ENCODE measurements at regions not wholly inside any gene's neighbourhood (a gene's known extent, or its start where the extent isn't known, plus 50 kb on each side); places are given as distances from the start of the nearest gene placed in this dataset.

GRCh38 chr11:95406271-95406670, 175.3 kb upstream of the SESN3 start:
- Mint-ChIP-seq H3K27ac (no peak overlapping the region), H3K27me3 (ENCODE audit: low read depth) (no peaks in the 10 kb centered on the region), H3K4me1 (no peaks in the 10 kb centered on the region), H3K4me3 (no peak overlapping the region), H3K9me3 (peaks cover 31% of the 10 kb centered on the region), H3K36me3 (peaks cover 5% of the 10 kb centered on the region)
- DNase-seq (ENCODE audit: low spot score in 2 of 2, unreplicated experiment in 2 of 2), result no peak
- TF ChIP-seq CTCF (IDR thresholded peaks at IDR 0.05; ENCODE audit: unreplicated experiment), result no peak

GRCh38 chr11:95404370-95404769, 173.4 kb upstream of the SESN3 start:
- TF ChIP-seq CTCF (IDR thresholded peaks at IDR 0.05; ENCODE audit: unreplicated experiment), result no peak
- Mint-ChIP-seq H3K4me3 (no peak overlapping the region), H3K27ac (no peak overlapping the region), H3K36me3 (peaks cover 5% of the 10 kb centered on the region), H3K4me1 (no peaks in the 10 kb centered on the region), H3K9me3 (peaks cover 31% of the 10 kb centered on the region), H3K27me3 (ENCODE audit: low read depth) (no peaks in the 10 kb centered on the region)
- no peak for DNase-seq (ENCODE audit: low spot score in 2 of 2, unreplicated experiment in 2 of 2)

GRCh38 chr11:95398437-95399112, 167.6 kb upstream of the SESN3 start:
- Mint-ChIP-seq H3K4me3 (no peak overlapping the region), H3K36me3 (peaks cover 6% of the 10 kb centered on the region), H3K27me3 (ENCODE audit: low read depth) (no peaks in the 10 kb centered on the region), H3K27ac (no peak overlapping the region), H3K9me3 (peaks cover 40% of the 10 kb centered on the region), H3K4me1 (no peaks in the 10 kb centered on the region)
- DNase-seq (ENCODE audit: low spot score in 2 of 2, unreplicated experiment in 2 of 2), result no peak
- no peak for TF ChIP-seq CTCF (IDR thresholded peaks at IDR 0.05; ENCODE audit: unreplicated experiment)

GRCh38 chr11:95392644-95393043, 161.6 kb upstream of the SESN3 start:
- Mint-ChIP-seq H3K27ac (no peak overlapping the region), H3K9me3 (peaks cover 26% of the 10 kb centered on the region), H3K4me1 (peaks cover 2% of the 10 kb centered on the region), H3K36me3 (peaks cover 4% of the 10 kb centered on the region), H3K4me3 (no peak overlapping the region), H3K27me3 (ENCODE audit: low read depth) (no peaks in the 10 kb centered on the region)
- no peak for DNase-seq (ENCODE audit: low spot score in 2 of 2, unreplicated experiment in 2 of 2)
- TF ChIP-seq CTCF (IDR thresholded peaks at IDR 0.05; ENCODE audit: unreplicated experiment), result no peak

DNA sequence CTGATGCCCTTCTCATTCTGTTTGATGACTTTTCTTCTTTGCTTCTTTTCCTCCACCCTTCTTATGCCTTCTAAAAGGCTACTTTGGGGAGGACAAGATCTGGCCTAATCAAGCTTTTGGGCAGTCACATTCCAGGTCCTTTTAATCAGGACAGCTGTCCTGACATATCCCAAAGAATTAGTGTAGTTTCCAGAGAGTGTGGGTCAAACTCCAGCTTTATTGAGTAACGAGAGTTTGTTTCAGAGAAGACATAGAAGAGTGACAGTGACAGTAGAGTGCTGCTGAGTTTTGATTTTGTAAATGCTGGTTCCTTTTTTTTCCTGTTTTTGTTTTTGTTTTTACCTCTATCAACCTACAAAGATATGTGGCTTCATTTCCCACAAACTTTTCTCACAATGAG, 158.4 kb upstream of the SESN3 start:
- H3K9me3 Mint-ChIP-seq, result peaks cover 4% of the 10 kb centered on the region
- H3K27ac Mint-ChIP-seq, result no peak overlapping the region
- H3K4me3 Mint-ChIP-seq, result no peak overlapping the region
- TF ChIP-seq CTCF (IDR thresholded peaks at IDR 0.05; ENCODE audit: unreplicated experiment), result no peak
- no peaks in the 10 kb centered on the region for H3K27me3 Mint-ChIP-seq (ENCODE audit: low read depth)
- H3K36me3 Mint-ChIP-seq, result no peaks in the 10 kb centered on the region
- no peak for DNase-seq (ENCODE audit: low spot score in 2 of 2, unreplicated experiment in 2 of 2)
- peaks cover 5% of the 10 kb centered on the region for H3K4me1 Mint-ChIP-seq

DNA sequence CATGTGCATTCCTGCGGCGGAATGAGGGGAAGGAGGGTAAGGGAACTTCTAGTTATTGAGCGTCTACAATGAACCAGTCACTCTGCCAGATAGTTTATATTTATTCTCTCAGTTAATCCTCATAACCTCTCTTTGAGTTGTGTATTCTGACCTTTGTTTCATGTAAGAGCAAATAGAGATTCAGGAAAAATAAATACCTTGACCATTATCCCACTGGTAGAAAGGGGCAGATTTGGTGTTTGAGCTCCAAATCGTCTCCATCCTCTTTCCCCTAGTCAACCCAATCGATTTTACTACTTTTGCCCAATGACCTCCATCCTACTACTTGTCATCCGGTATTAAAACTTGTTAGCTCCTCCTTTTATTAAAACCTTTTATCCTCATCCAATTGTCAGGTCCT, 157.1 kb upstream of the SESN3 start:
- H3K4me3 Mint-ChIP-seq, result no peak overlapping the region
- no peak for DNase-seq (ENCODE audit: low spot score in 2 of 2, unreplicated experiment in 2 of 2)
- H3K27me3 Mint-ChIP-seq (ENCODE audit: low read depth), result peaks cover 1% of the 10 kb centered on the region
- peaks cover 5% of the 10 kb centered on the region for H3K4me1 Mint-ChIP-seq
- no peaks in the 10 kb centered on the region for H3K36me3 Mint-ChIP-seq
- peaks cover 4% of the 10 kb centered on the region for H3K9me3 Mint-ChIP-seq
- H3K27ac Mint-ChIP-seq, result no peak overlapping the region
- TF ChIP-seq CTCF (IDR thresholded peaks at IDR 0.05; ENCODE audit: unreplicated experiment), result no peak
